HG02588 (cell line): ENCODE measurements at regions not wholly inside any gene's neighbourhood (a gene's known extent, or its start where the extent isn't known, plus 50 kb on each side); places are given as distances from the start of the nearest gene placed in this dataset.
"Not testable (repeated sequence)": the region's sequence is repeated elsewhere in the genome, so short reads cannot be mapped to it uniquely, and the experiment has no call there.

Source experiments
- ATAC-seq: cut with Tn5 transposase; IDR thresholded peaks from one replicate; pipeline ENCODE4 v1.9.1; 2021; ENCODE audit warnings: mild to moderate bottlenecking, moderate library complexity; ENCODE audit not compliant: unreplicated experiment

DNA sequence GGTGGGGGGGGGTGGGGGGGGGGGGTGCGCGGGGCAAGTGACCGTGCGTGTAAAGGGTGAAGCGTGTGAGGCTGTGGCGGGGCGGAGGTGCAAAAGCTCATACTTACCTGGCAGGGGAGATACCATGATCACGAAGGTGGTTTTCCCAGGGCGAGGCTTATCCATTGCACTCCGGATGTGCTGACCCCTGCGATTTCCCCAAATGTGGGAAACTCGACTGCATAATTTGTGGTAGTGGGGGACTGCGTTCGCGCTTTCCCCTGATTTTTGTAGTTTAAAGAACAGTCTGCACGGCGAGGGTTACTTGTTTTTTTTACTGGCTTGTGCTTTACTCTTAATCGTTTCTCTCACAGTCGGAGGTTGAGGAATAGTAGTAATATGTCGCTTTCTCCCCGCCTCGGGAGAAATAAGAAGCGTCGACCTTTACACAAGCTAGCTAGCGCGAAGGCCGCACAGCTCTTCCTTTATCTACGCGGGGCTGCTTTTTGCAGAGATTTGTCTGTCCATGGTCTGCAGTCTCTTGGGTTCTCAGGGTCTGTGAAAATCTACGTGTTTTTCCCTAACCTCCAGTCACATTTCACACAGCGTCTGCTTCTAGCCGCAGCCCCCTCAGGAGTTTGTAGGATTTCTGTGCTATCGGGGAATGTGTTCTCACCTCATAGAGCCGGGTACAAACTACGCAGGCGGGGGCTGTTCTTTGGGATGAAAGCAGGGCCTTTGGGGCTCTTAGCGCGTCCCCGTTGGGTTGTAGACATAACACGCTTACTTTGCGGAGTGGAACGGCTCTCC, 148.1 kb upstream of the NOTCH2NLA start:
- peak; percentile 91 for ATAC-seq

DNA sequence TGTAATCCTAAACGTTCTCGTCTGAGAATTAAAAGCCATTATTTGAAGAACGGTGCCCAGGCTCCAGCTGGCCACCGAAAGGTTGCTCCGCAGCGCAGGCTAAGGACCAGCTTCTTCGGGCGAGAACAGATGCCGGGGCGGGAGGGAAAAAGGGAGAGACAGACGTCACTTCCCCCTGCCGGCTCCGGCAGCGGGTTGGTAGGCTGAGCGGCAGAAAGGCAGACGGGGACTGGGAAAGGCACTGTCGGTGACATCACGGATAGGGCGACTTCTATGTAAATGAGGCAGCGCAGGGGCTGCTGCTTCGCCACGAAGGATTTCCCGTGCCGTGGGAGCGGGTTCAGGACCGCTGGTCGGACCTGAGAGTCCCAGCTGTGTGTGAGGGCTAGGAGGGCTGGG, 147.5 kb upstream of the NOTCH2NLA start:
- ATAC-seq, result peak; percentile 64

DNA sequence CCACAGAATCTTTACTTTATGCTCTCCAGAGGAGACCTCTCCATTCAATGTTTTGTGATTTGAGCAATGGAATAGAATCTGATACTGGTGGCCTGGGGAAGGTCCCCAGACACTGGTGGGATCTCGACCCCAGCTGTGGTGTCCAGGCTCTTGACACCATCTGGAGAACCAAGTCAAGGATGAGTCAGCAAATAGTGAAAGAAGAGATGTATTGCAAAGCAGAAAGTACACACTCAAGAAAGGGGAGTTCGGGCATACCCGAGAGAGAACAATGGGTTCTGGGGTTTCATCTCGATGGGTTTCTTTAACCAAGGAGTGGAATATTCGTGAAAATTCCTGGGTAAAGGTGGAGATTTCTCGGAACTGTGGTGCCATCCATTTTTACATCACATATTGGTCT, 146.3 kb upstream of the NOTCH2NLA start:
- not testable (repeated sequence) for ATAC-seq

DNA sequence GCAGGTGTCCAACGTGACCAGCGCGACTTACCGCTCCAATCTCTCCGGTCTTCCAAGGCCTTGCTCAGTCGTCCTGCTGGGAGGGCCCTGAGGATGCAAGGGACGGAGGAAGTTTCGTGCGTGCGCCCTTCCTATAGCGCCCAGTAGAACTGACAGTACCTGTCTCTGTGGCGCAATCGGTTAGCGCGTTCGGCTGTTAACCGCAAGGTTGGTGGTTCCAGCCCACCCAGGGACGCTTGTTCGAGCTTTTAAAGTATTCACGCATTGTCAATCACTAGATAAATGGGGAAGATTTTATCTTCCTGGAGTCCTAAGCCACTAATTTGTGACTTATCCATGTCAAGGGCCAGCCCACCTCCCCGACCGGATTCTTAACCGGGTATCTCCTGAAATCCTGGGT, 141.1 kb upstream of the NOTCH2NLA start:
- ATAC-seq, result not testable (repeated sequence)

DNA sequence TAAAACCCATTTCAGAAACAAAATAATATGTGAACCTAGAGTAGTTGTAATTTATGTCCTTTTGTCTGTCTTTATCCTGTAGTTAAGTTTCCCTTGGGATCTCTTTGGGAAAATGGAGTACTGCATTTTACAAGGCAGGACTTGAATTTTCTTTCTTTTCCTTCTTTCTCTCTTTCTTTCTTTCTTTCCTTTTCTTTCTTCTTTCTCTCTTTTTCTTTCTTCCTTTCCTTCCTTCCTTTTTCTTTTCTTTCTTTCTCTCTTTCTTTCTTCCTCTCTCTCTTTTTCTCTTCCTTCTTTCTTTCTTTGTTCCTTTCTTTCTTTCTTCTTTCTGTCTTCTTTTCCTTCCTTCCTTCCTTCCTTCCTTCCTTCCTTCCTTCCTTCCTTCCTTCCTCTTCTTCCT, 126.6 kb upstream of the NOTCH2NLA start:
- not testable (repeated sequence) for ATAC-seq

DNA sequence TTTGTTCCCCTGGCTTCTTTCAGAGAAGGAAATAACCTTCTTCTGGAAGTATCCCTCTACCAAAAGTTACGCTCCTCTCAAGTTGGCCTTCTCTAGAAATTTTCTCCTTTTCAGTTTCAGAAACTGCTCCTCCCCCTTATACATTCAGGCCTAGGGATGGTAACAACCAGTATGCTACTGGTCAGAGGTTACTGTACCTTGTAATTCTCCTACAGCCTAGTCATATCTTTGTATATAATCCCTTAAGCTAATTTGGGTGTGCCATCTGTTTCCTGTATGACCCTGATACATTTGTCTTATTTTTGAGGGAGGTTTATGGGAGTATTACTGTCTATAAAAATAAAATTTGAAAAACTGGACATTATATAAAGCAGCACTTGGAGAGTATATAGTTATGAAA, 98.0 kb upstream of the NOTCH2NLA start:
- not testable (repeated sequence) for ATAC-seq

DNA sequence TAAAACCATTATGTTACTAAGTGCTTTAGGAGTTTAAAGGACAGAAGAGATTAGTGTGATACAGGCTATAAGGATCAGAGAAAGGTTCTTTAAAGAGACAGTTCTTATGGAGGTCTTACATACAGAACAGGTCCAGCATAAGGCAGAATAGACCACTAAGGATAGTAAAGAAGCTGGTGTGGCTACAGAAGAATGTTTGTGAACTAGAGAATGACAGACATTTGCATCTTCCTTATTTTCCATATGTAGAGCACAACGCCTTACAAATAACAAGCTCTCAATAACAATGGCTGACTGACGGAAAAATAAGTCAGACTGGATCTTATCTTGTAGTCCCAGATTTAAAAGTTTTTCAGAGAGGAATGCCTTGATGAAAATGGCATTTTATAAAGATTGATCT, 95.6 kb upstream of the NOTCH2NLA start:
- not testable (repeated sequence) for ATAC-seq

DNA sequence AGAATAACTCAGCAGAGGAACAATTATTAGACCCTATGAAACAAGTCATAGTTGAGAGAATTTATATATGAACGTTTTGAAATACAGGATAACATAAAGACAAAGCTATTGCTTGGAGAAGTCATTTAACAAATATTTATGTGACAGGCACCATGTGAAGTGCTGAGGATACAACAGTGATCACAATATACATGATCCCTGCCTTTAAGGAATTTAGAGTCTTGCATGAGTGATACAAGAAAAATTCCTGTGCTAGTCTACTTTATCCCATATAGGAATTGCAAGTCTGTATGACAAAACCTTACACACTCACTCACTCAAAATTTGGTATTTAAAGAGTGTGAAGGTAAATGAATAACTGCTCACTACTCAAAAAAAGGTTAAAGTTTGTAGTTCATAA, 94.5 kb upstream of the NOTCH2NLA start:
- not testable (repeated sequence) for ATAC-seq

DNA sequence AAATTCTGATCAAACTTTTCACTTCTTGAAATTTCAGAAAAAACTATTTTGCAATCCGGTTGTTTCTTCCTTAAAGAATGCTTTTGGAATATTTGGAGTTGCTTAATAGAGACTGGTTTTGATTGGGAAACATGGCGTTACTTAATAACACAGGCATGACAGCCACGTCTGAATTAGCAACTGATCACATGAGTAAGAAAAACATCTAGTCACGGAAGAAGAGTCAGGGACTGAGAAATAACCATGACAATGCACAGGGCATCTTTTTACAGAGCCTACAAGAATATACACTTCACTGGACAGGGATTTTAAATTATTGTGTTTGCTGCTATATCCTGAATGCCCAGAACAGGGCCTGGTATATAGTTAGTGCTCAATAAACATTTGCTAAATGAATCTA, 94.1 kb upstream of the NOTCH2NLA start:
- not testable (repeated sequence) for ATAC-seq

DNA sequence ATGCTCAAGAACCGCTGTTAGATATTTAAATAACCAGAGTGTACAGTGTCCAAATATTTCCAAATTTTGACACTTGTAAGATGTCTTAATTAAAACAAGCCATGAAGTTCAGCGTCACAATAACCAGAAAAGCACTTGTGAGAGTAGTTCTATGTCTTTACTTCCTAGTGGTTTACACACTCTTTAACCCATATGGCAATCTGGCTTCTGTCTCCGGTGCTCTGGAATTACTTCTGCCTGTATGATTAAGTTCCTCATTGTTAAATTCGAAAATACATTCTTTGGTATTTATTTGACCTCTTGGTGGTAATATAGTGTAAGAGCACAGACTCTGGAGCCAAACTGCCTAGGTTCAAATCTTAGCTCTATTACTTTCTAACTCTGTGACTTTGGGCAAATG, 89.9 kb upstream of the NOTCH2NLA start:
- not testable (repeated sequence) for ATAC-seq

DNA sequence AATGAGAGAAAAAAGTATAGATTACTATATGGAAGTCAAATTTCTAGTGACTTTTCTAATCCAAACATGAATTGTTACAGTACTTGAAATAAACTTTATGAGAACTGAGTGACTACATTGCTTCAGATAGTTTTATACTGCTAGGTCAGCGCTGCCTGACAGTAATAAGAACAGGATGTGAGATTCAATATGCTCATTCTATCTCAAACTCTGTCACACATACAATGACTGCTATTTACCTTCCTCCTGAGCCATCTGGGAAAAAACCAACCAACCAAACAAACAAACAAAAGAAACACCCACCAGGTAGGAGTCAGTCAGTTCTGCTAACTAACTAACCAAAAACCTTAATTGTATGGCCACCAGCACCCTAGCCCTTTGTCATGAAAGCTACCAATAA, 89.0 kb upstream of the NOTCH2NLA start:
- not testable (repeated sequence) for ATAC-seq

DNA sequence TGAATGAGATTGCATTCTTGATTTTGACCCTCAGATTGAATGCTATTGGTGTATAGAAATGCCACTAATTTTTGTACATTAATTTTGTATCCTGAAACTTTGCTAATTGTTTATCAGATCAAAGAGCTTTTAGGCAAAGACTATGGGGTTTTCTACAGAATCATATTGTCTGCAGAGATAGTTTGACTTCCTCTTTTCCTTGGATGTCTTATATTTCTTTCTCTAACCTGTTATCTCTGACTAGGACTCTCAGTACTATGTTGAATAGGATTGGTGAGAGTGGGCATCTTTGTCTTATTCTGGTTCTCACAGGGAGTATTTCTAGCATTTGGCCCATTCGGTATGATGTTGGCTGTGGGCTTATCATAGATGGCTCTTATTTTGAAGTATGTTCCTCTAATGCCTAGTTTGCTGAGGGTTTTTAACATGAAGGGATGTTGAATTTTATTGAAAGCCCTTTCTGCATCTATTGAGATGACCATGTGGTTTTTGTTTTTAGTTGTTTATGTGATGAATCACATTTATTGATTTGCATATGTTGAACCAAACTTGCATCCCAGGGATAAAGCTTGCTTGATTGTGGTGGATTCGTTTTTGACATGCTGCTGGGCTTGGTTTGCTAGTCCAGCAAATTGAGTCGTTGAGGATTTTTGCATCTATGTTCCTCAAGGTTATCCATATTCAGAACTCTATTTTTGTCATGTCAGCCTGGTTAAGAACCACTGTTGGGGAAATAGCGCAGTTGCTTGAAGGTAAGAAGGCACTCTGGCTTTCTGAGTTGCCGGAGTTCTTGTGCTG, 85.8 kb upstream of the NOTCH2NLA start:
- not testable (repeated sequence) for ATAC-seq

DNA sequence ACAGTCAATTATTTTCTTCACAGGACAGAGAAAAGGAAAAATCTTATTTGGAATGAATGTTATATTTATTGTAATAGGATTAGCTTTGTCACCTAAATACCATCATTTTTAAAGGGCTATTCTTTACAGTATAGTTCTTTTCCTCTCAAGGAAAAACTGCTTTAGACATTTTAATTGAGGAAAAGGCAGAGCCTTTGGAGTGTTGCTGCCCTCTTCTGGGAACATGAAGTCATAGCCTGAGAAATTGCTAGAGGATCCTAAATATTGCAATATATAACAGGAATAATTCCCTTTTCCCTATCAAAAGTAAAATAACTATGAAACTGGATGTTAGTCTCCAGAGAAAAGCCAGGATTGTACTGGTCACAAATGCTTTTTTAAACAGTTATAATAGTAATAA, 81.8 kb upstream of the NOTCH2NLA start:
- ATAC-seq, result not testable (repeated sequence)

DNA sequence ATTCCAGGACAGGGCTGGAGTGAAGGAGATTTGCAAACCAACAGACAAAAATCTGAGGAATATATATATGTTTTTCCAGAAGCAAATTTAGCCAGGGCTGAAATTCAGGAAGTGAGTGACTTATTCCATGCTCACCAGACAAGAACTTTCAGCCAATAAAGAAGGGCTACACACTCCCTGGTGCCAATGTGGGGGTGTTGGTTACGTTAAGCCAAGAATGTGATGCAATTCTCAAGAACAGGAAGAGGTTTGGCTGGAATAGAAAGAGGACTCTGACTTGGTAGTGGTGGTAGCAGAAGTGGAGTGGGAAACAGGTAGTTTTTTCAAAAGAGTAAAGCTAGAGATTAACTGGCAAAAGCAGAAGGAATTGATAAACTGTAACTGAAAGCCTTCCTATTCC, 80.6 kb upstream of the NOTCH2NLA start:
- ATAC-seq, result not testable (repeated sequence)

DNA sequence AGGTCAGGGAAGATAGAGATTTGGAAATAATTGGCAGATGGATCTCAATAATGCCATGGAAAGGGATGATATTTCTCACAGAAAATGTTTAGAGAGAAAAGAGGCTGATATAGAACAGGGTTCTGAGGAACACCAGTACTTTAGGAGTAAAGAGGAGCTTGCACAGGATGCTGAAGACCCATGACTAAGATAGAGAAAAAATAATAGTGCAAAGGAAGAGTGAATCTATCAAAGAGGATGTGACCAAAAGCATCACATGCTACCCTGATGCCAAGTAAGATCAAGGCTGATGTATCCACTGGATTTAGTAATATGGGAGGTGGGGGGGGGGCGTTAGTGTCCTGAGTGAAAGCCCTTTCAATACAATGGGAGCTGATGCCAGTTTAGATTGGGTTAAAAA, 80.1 kb upstream of the NOTCH2NLA start:
- not testable (repeated sequence) for ATAC-seq

DNA sequence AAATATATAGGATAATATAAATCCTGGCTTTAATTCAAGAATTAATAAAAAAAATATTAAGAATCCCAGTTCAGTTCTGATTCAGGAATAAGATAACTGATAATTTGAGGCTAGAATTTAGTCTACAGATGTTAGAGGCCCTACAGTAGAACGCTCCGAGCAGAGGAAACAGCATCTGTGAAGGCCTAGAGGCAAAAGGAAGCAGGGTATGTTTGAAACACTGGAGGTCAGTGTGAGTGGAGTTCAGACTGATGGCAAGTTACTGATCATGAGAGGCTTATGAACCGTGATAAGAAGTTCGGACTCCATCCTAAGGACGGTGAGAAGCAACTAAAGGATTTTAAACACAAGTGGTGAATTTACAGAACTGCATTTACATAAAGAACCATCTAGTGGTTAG, 79.3 kb upstream of the NOTCH2NLA start:
- not testable (repeated sequence) for ATAC-seq

DNA sequence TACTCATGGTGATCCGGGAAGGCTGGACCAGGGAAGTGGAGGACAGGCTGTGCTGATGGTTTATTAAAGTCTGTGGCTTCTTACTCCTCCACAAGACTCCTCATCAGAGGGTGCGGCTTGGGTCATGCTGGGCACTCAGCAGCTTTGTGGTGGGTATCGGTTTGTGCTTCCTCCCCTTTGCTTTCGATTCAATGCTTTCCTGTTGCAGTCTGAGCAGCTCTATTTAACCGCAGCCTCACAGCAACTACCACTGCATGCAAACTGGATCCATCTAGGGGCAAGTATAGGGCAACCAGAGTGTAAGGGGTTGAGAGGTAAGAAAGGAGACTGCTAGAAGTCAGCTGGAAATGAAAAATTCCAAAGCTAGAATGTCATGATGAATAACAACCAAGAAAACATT, 78.8 kb upstream of the NOTCH2NLA start:
- peak; percentile 98 for ATAC-seq

DNA sequence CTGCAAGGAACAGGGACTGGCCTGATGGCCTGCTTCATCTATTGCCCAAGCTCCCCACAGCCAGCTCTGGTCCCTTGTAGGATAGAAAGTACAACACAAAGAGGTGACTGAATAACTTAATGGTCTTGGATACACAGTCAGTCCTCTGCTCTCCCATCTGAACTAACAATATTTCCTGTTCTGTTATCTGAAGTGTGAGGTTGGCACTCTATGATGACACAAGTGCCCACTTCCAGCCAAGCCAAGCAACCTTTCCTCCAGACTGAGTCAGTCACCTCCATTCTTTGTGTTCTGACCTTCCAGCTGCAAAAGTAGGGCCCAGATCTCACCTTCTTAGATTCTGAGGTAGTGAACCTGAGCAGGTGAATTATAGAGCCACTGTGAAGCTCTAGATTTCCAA, 77.8 kb upstream of the NOTCH2NLA start:
- ATAC-seq, result not testable (repeated sequence)

DNA sequence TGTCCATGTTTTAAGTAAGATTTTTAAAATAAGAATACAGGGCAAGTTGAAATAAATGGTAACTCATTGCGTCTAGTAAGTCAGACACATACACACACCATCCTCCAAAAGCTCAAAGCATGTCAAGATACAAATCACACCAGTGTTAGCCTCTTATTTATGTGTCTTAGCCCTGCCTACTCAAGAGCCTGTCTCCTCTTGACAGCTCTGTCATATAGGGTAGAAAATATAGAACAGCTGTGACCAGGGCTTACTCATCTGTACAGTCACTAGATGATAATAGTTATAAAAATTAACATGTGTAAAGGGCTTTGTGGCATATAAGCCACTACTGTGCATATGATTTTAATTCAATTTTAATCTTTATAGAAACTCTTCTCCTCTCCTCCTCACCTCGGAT, 76.6 kb upstream of the NOTCH2NLA start:
- ATAC-seq, result not testable (repeated sequence)

DNA sequence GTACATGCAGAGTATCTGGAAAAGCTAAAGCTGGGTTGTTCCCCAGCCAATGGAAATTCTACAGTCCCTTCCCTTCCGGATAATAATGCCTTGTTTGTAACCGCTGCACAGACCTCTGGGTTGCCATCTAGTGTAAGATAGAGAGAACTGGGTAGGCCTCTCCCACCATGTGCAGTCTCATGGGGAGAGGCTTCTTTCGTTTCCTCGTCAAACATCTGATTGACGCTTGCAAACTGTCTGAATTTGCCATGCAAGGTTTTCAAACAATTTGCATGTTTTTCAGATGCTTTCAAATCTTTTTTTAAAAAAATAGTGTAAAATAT, 69.7 kb upstream of the NOTCH2NLA start:
- peak; percentile 90 for ATAC-seq

DNA sequence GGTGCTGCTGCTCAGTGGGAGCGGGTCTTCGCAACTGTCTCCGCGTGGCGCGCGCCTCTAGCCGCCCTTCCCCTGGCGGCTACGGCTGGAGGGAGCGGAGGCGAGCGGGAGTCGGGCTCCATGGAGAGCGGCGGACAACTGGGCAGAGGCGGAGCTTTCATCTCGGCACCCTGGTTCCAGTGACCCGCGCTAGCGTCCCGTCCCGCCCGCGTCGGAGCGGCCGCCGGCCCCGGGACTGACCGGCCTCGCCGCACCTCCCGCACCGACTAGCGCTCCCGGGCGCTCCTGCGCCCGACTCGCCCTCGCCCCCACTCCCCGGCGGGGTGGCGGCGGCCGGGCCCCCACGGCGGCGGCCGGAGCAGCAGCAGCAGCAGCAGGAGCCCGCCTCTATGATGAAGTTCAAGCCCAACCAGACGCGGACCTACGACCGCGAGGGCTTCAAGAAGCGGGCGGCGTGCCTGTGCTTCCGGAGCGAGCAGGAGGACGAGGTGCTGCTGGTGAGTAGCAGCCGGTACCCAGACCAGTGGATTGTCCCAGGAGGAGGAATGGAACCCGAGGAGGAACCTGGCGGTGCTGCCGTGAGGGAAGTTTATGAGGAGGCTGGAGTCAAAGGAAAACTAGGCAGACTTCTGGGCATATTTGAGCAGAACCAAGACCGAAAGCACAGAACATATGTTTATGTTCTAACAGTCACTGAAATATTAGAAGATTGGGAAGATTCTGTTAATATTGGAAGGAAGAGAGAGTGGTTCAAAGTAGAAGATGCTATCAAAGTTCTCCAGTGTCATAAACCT, 69.2 kb upstream of the NOTCH2NLA start:
- ATAC-seq, result peak; percentile 38
